Forelimb muscle (tissue), 1 donor: ENCODE measurements at regions not wholly inside any gene's neighbourhood (a gene's known extent, or its start where the extent isn't known, plus 50 kb on each side); places are given as distances from the start of the nearest gene placed in this dataset.

Experiments used
- DNase-seq: peaks from one replicate; pipeline ENCODE4 v3.0.0-alpha.2; 2013; ENCODE audit warnings: low read depth

DNA sequence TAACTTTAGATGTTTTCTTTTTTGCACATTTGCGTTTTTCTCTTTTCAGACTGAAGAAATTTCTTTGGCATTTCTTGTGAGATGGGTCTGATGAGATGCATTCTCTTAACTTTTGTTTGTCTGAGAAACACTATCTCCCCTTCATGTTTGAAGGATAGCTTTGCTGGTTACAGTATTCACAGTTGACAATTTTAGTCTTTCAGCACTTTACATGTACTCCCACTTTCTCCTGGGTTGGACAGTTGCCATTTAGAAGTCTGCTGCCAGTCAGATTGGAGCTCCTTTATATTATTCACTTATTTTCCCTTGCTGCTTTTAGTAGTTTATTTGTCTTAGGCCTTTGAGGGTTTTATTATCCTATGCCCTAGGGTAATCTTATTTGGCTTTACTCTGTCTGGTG, 67.3 kb upstream of the VOPP1 start:
- DNase-seq: no peak

DNA sequence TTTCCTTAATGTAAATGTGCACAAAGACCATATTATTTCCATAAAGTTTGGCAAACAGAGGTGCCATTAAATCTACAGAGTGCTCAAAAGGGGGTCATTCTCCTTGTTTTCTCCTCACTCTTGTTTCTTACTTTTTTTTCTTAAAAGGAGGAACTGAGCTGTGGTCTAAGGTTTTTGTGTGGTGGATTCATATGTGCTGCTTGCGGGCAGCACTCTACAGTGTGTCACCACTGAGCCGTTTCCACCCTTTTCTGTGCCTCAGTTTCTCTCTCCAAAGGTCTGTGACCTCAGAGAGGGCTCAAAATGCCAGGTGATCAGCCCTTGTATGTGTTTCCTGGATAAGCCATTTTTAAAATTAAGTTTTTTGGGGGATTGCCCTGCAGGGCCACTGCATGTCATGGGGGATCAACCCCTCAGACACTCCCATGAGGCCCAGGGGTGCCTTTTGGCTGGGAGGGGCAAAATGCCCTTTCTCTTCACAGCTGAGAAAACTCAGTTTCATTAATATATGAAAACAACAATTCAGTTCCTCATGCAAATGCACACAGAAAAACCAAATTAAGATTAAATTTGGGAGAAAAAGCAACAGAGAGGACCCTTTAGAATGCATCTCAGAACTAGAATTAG, 56.9 kb upstream of the VOPP1 start:
- no peak for DNase-seq

DNA sequence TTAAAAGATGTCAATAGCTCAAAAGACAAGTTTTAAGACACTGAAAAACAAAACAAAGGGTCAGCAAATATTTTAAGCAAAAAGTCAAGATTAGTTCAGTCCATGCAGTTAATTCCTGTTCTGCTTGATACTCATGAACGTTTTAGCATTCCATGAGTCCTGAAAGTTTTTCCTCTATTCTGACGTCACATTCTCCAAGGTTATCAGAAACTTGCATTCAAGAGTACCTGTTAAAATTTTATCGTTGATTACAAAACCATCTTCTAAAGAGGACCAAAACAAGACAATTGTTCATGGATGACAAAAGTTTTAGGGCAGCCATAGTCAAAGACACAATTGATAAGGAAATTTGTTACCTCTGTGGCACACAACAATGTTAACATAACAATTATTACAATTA, 52.5 kb upstream of the VOPP1 start:
- no peak for DNase-seq

DNA sequence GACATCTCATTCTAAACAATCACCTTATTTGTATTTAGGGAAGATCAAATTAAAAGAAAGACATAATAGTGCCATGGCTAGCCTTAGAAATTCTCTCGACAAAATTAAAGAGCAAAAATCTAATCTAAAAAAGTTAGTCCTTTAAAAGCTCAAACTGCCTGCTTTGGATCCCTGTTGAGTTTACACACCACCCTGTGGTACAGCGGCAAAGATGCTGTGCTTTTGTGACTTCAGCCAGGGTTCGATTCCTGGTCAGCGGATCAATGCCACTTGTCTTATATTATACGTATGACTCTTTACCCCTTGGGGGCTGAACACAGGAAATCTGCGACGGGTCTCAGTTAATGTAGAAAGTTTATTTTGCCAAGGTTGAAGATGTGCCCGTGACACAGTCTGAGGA, 51.3 kb upstream of the VOPP1 start:
- DNase-seq: no peak

DNA sequence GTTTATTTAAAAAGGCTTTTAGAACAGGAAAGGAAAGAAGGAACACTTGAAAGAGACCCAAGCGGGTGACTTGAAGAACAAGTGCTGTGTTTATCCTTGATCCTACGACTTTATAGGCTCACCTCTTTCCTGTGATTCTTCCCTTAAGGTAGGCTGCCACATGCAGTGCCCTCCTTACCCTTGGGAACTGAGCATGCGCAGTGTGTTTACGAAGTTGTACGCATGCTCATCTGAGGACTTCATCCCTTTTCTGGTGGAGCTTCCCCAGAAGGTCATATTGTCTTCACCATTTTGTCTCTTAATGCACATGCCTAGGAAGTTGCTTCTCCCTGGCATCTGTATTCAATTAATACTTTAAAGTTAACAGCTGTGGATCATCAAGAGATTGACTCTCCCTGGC, 49.9 kb upstream of the VOPP1 start:
- DNase-seq: no peak
